Amygdala (tissue), 56 donors: ENCODE measurements at regions not wholly inside any gene's neighbourhood (a gene's known extent, or its start where the extent isn't known, plus 50 kb on each side); places are given as distances from the start of the nearest gene placed in this dataset.
"Not testable (repeated sequence)": the region's sequence is repeated elsewhere in the genome, so short reads cannot be mapped to it uniquely, and the experiment has no call there.

Experiments used
- DNase-seq, 56 donors: peaks; one replicate each; lab custom pipeline; 2025; lab: John Stamatoyannopoulos, UW

- DNase-seq: no peak
These were observed 550.5 kb upstream of the COBL start for GRCh38 chr7:51867117-51867516.

GRCh38 chr7:51860305-51860704, 543.7 kb upstream of the COBL start:
- DNase-seq: no peak

GRCh38 chr7:51850126-51850525, 533.5 kb upstream of the COBL start:
- no peak for DNase-seq

GRCh38 chr7:51847461-51848134, 531.0 kb upstream of the COBL start:
- no peak for DNase-seq

- not testable (repeated sequence) for DNase-seq
These were observed 522.5 kb upstream of the COBL start for GRCh38 chr7:51839130-51839529.

GRCh38 chr7:51827631-51828030, 511.0 kb upstream of the COBL start:
- no peak for DNase-seq

- no peak for DNase-seq
These were observed 507.4 kb upstream of the COBL start for GRCh38 chr7:51824050-51824449.

- no peak for DNase-seq
These were observed 506.8 kb upstream of the COBL start for GRCh38 chr7:51823437-51823836.

GRCh38 chr7:51817694-51818225, 501.2 kb upstream of the COBL start:
- no peak for DNase-seq

GRCh38 chr7:51805783-51806431, 489.3 kb upstream of the COBL start:
- DNase-seq: not testable (repeated sequence)

GRCh38 chr7:51802718-51803117, 486.1 kb upstream of the COBL start:
- DNase-seq: no peak

- no peak for DNase-seq
These were observed 480.8 kb upstream of the COBL start for GRCh38 chr7:51797371-51797770.

GRCh38 chr7:51792796-51793195, 476.2 kb upstream of the COBL start:
- DNase-seq: no peak

- DNase-seq: no peak
These were observed 472.9 kb upstream of the COBL start for GRCh38 chr7:51789489-51789888.

- DNase-seq: no peak
These were observed 469.7 kb upstream of the COBL start for GRCh38 chr7:51786284-51786683.

- DNase-seq: no peak
These were observed 469.3 kb upstream of the COBL start for GRCh38 chr7:51785876-51786275.

- DNase-seq: no peak
These were observed 468.6 kb upstream of the COBL start for GRCh38 chr7:51785171-51785570.

- no peak for DNase-seq
These were observed 466.6 kb upstream of the COBL start for GRCh38 chr7:51783241-51783640.

- DNase-seq: no peak
These were observed 461.5 kb upstream of the COBL start for GRCh38 chr7:51778121-51778520.

GRCh38 chr7:51774178-51774577, 457.6 kb upstream of the COBL start:
- no peak for DNase-seq

GRCh38 chr7:51772190-51772589, 455.6 kb upstream of the COBL start:
- DNase-seq: no peak

GRCh38 chr7:51764976-51765375, 448.4 kb upstream of the COBL start:
- no peak for DNase-seq
